Natural killer cell (primary cell): ENCODE measurements at regions not wholly inside any gene's neighbourhood (a gene's known extent, or its start where the extent isn't known, plus 50 kb on each side); places are given as distances from the start of the nearest gene placed in this dataset.

ENCODE experiments used
- ATAC-seq, 3 donors: fragments of 150-1000 bp in 2 of 3; fragments of 200-7000 bp in 1 of 3; cut with Tn5 transposase; 1 replicate in 1 of 3; 2 replicates in 2 of 3; pipeline ENCODE4 v1.10.0; 2021; ENCODE audit warnings: mild to moderate bottlenecking in 2 of 3, moderate library complexity in 2 of 3
- DNase-seq, 2 donors: peaks; one replicate each; pipeline versions ENCODE4 v3.0.0 to v3.0.0-alpha.2; 2013 to 2021; ENCODE audit warnings: mixed read lengths in 1 of 2
- H3K27ac ChIP-seq: one replicate; pipeline ENCODE4 v1.5.1; 2013; ENCODE audit warnings: mild to moderate bottlenecking, low read length
- H3K27me3 ChIP-seq: one replicate; pipeline ENCODE4 v1.6.1; 2013; ENCODE audit warnings: low read length; ENCODE audit not compliant: control insufficient read depth, insufficient read depth
- H3K36me3 ChIP-seq: one replicate; pipeline ENCODE4 v1.6.1; 2013; ENCODE audit warnings: low read length; ENCODE audit not compliant: control insufficient read depth, insufficient read depth
- H3K4me1 ChIP-seq: one replicate; pipeline ENCODE4 v1.6.1; 2013; ENCODE audit warnings: low read length; ENCODE audit not compliant: control insufficient read depth, insufficient read depth
- H3K4me3 ChIP-seq: one replicate; pipeline ENCODE4 v1.5.1; 2013; ENCODE audit warnings: low read length
- H3K9me3 ChIP-seq: one replicate; pipeline ENCODE4 v1.6.1; 2013; ENCODE audit warnings: low read length; ENCODE audit not compliant: control insufficient read depth, insufficient read depth
- H3K27ac Mint-ChIP-seq, 2 donors: one replicate each; pipeline ENCODE4 v1.8.0; 2022; ENCODE audit warnings: mild to moderate bottlenecking in 2 of 2, mixed read lengths in 2 of 2, moderate library complexity in 1 of 2
- H3K27me3 Mint-ChIP-seq, 2 donors: one replicate each; pipeline ENCODE4 v1.8.0; 2022; ENCODE audit warnings: low read depth in 2 of 2, mixed read lengths in 2 of 2
- H3K36me3 Mint-ChIP-seq: one replicate; pipeline ENCODE4 v1.8.0; 2022; ENCODE audit warnings: mixed read lengths
- H3K4me1 Mint-ChIP-seq, 2 donors: one replicate each; pipeline ENCODE4 v1.8.0; 2022; ENCODE audit warnings: mixed read lengths in 2 of 2
- H3K4me3 Mint-ChIP-seq: one replicate; pipeline ENCODE4 v1.8.0; 2022; ENCODE audit warnings: mild to moderate bottlenecking, moderate library complexity, mixed read lengths
- H3K9me3 Mint-ChIP-seq, 2 donors: one replicate each; pipeline ENCODE4 v1.8.0; 2022; ENCODE audit warnings: mixed read lengths in 2 of 2
- CTCF ChIP-seq: fragments of 200-600 bp; IDR thresholded peaks from one replicate; pipeline ENCODE4 v1.8.0; 2022; ENCODE audit warnings: antibody characterized with exemption
- WGBS: methylation state at CpG from one replicate; pipeline ENCODE4 v1.1.7; 2013; ENCODE audit warnings: missing lambda C conversion rate; ENCODE audit not compliant: insufficient coverage; 5-methylcytosine and 5-hydroxymethylcytosine counted together
- intact Hi-C: fragments of 100-400 bp; cut with micrococcal nuclease; formaldehyde crosslinking; loops from one replicate; pipeline ENCODE4 v1.14.2; 2022

DNA sequence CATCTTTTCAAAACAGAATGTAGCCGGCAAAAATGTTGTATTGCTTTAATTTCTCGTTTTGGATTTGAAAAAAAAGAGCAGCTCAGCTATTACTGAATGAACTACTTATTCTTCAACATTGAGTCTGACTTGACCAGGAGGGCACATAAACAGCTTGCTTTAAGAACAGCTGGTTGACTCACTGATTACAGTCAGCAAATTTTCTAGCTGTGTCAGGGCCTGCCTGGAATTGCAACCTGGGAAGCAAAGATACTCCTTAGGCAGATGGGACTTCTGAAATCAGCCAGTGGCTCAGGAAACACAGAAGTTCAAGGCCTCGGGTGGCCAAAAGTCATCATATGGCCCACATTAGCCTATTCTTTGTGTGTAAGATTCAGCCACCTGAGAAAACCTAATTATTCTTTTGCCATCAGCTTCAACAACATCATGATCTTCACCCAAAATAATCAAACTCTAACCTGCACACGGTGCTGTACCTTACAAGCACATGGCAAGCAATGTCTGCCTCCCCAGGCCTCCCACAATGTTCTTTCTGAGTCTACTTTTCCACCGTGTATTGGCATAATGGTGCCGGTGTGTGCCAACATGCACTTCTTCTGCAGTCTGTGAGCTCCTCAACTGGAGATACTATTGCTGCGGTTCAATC, 307.2 kb downstream of the HHIPL2 start:
- Histone ChIP-seq H3K4me3 (no peak overlapping the region), H3K9me3 (no peaks in the 10 kb centered on the region), H3K4me1 (no peaks in the 10 kb centered on the region), H3K27ac (no peak overlapping the region), H3K27me3 (no peaks in the 10 kb centered on the region), H3K36me3 (no peaks in the 10 kb centered on the region)
- H3K4me3 Mint-ChIP-seq = no peak overlapping the region
- TF ChIP-seq CTCF = no peak
- H3K27me3 Mint-ChIP-seq = peaks cover 0 to 2% of the 10 kb centered on the region in 2 donors
- no peak for ATAC-seq
- intact Hi-C loops = no loop called here
- no peaks in the 10 kb centered on the region for H3K4me1 Mint-ChIP-seq
- DNase-seq = no peak
- no peak overlapping the region for H3K27ac Mint-ChIP-seq
- 83% methylated on average over 7 of the region's 7 CpGs for WGBS
- no peaks in the 10 kb centered on the region for H3K36me3 Mint-ChIP-seq
- no peaks in the 10 kb centered on the region for H3K9me3 Mint-ChIP-seq

DNA sequence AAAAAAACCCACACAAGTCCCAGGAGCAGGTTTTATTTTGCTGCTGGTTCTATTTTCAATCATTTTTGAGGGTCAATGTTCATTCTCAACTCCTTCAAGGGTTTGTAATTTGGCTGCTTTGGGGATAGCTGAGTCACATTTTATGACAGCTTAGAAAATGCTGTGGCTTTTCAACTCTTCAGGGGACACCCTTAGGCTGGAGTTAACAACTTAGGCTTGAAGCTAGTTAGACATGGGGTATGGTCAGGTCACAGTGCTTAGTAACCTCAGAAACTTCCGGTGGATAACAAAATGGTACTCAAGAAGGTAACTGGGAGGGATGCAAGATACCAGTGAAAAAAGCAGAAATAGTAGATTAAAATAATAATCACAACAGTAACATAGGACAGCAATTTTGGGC, 308.8 kb downstream of the HHIPL2 start:
- H3K27ac ChIP-seq = no peak overlapping the region
- no peaks in the 10 kb centered on the region for H3K36me3 Mint-ChIP-seq
- no peak overlapping the region for H3K4me3 ChIP-seq
- H3K9me3 Mint-ChIP-seq = no peaks in the 10 kb centered on the region
- no peak for DNase-seq
- H3K27me3 Mint-ChIP-seq = peaks cover 2 to 5% of the 10 kb centered on the region in 2 donors
- H3K27me3 ChIP-seq = no peaks in the 10 kb centered on the region
- H3K9me3 ChIP-seq = no peaks in the 10 kb centered on the region
- H3K4me1 ChIP-seq = no peaks in the 10 kb centered on the region
- H3K4me1 Mint-ChIP-seq = no peaks in the 10 kb centered on the region
- H3K36me3 ChIP-seq = no peaks in the 10 kb centered on the region
- no peak overlapping the region for H3K4me3 Mint-ChIP-seq
- WGBS = 86% methylated on average over 1 of the region's 1 CpG
- intact Hi-C loops = no loop called here
- ATAC-seq = no peak
- H3K27ac Mint-ChIP-seq = no peak overlapping the region
- no peak for TF ChIP-seq CTCF

GRCh38 chr1:222234351-222234750, 313.6 kb downstream of the HHIPL2 start:
- no peaks in the 10 kb centered on the region for H3K4me1 Mint-ChIP-seq
- no peak for TF ChIP-seq CTCF
- intact Hi-C loops = no loop called here
- no peaks in the 10 kb centered on the region for H3K36me3 ChIP-seq
- ATAC-seq (no peak), DNase-seq (no peak)
- H3K27me3 Mint-ChIP-seq = peaks cover 4 to 13% of the 10 kb centered on the region in 2 donors
- no peaks in the 10 kb centered on the region for H3K9me3 Mint-ChIP-seq
- no peak overlapping the region for H3K4me3 ChIP-seq
- no peaks in the 10 kb centered on the region for H3K9me3 ChIP-seq
- H3K4me3 Mint-ChIP-seq = no peak overlapping the region
- WGBS = 76% methylated on average over 2 of the region's 2 CpGs
- H3K27ac ChIP-seq = no peak overlapping the region
- no peaks in the 10 kb centered on the region for H3K27me3 ChIP-seq
- no peaks in the 10 kb centered on the region for H3K4me1 ChIP-seq
- H3K36me3 Mint-ChIP-seq = no peaks in the 10 kb centered on the region
- no peak overlapping the region for H3K27ac Mint-ChIP-seq
